K562 (cell line): ENCODE measurements at regions not wholly inside any gene's neighbourhood (a gene's known extent, or its start where the extent isn't known, plus 50 kb on each side); places are given as distances from the start of the nearest gene placed in this dataset.

Experiments used
- ATAC-seq: fragments of 200-7000 bp; cut with Tn5 transposase; 3 replicates; pipeline ENCODE4 v1.9.1; 2020; ENCODE audit warnings: moderate library complexity
- BruUV-seq: library from RNA; stranded (reverse); fragments of 400-500 nt; replicated peaks from 2 replicates; lab custom pipeline; 2021; lab: Mats Ljungman, UMichigan
- CTCF ChIA-PET: fragments of 300-600 bp; formaldehyde crosslinking; extraction: SDS; loops from one replicate; lab custom pipeline; 2021; ENCODE audit warnings: low intra/inter-chr PET ratio; lab: Yijun Ruan, JAX
- POLR2A ChIA-PET: fragments of 300-600, 350-650 bp; sonication (Branson Sonifier 250); formaldehyde crosslinking; extraction: SDS; loops from one replicate; lab custom pipeline; 2021; ENCODE audit warnings: antibody characterized with exemption, inconsistent platforms; lab: Yijun Ruan, JAX
- DNase-seq, 4 experiments: peaks; one replicate each; pipeline versions ENCODE4 v3.0.0 to v3.0.0-alpha.2; 2011 to 2018; ENCODE audit warnings: low spot score in 3 of 4, mixed read lengths in 3 of 4; ENCODE audit errors: extremely low read depth in 1 of 4
- FAIRE-seq: peaks from 2 replicates; lab custom pipeline; 2011; peaks lifted over from hg19 to GRCh38; lab: Jason Lieb, UNC
- H2AFZ ChIP-seq: 2 replicates; pipeline ENCODE4 v1.6.0; 2011; ENCODE audit warnings: low read depth, low read length, control low read depth, inconsistent platforms
- H3K27ac ChIP-seq: fragments of 200-600 bp; 3 replicates; pipeline ENCODE4 v1.8.0; 2011; ENCODE audit warnings: low read depth, mild to moderate bottlenecking, control low read depth, inconsistent platforms, low read length, moderate library complexity, mixed read lengths; ENCODE audit errors: extremely low read depth
- H3K27me3 ChIP-seq, 2 experiments: fragments of 300-600 bp in 1 of 2; 2 replicates in 1 of 2; 3 replicates in 1 of 2; pipeline versions ENCODE4 v1.6.0 to v1.8.0; 2011; ENCODE audit warnings: inconsistent platforms in 2 of 2, low read length in 2 of 2, mild to moderate bottlenecking in 1 of 2, mixed read lengths in 1 of 2, moderate library complexity in 1 of 2; ENCODE audit not compliant: control insufficient read depth in 2 of 2, insufficient read depth in 2 of 2
- H3K36me3 ChIP-seq: fragments of 300-600 bp; 3 replicates; pipeline ENCODE4 v1.8.0; 2011; ENCODE audit warnings: mild to moderate bottlenecking, low read length, inconsistent platforms; ENCODE audit not compliant: control insufficient read depth, insufficient read depth
- H3K4me1 ChIP-seq, 2 experiments: fragments of 200-600 bp in 1 of 2; replicated peaks in 1 of 2; 2 replicates in 1 of 2; 3 replicates in 1 of 2; pipeline versions ENCODE4 v1.5.1 to v1.8.0; 2011; ENCODE audit warnings: inconsistent platforms in 2 of 2, low read length in 2 of 2, mild to moderate bottlenecking in 1 of 2, mixed read lengths in 1 of 2, moderate library complexity in 1 of 2; ENCODE audit not compliant: control insufficient read depth in 2 of 2, insufficient read depth in 2 of 2
- H3K4me2 ChIP-seq: 2 replicates; pipeline ENCODE4 v1.6.1; 2011; ENCODE audit warnings: low read length, control low read depth, inconsistent platforms, mixed read lengths; ENCODE audit not compliant: insufficient read depth
- H3K4me3 ChIP-seq: fragments of 200-600 bp; sonication (generic), shearing (Covaris generic); 2 replicates; pipeline ENCODE4 v1.5.1; 2016; ENCODE audit warnings: control low read depth, inconsistent platforms
- H3K79me2 ChIP-seq: fragments of 200-600 bp; 3 replicates; pipeline ENCODE4 v1.8.0; 2011; ENCODE audit warnings: low read length, inconsistent platforms; ENCODE audit not compliant: control insufficient read depth, insufficient read depth
- H3K9ac ChIP-seq, 2 experiments: 2 replicates each; pipeline versions ENCODE4 v1.6.0 to v1.6.1; 2011; ENCODE audit warnings: low read depth in 2 of 2, low read length in 2 of 2, control low read depth in 1 of 2, inconsistent platforms in 1 of 2, mild to moderate bottlenecking in 1 of 2, mixed read lengths in 1 of 2; ENCODE audit not compliant: insufficient read depth in 1 of 2
- H3K9me1 ChIP-seq: one replicate; pipeline ENCODE4 v1.6.0; 2011; ENCODE audit warnings: inconsistent platforms, mild to moderate bottlenecking, low read length, moderate library complexity; ENCODE audit not compliant: control insufficient read depth, insufficient read depth
- H3K9me3 ChIP-seq: replicated peaks from 2 replicates; pipeline ENCODE4 v1.5.1; 2011; ENCODE audit warnings: low read depth, low read length, inconsistent platforms; ENCODE audit not compliant: control insufficient read depth, insufficient read depth
- H4K20me1 ChIP-seq: replicated peaks from 2 replicates; pipeline ENCODE4 v1.6.1; 2011; ENCODE audit warnings: low read length, inconsistent platforms, mixed read lengths; ENCODE audit not compliant: control insufficient read depth, insufficient read depth
- ETV5 ChIP-seq: sonication (generic); formaldehyde crosslinking; IDR thresholded peaks from 2 replicates; pipeline ENCODE4 v1.4.0; 2020; ENCODE audit warnings: low read depth, mild to moderate bottlenecking, missing genetic modification reagents
- PURB ChIP-seq: sonication (generic); formaldehyde crosslinking; IDR thresholded peaks from 2 replicates; pipeline ENCODE4 v1.9.0; 2021; ENCODE audit warnings: low read depth, mild to moderate bottlenecking, missing genetic modification reagents
- SUPT5H ChIP-seq: fragments of 450-650 bp; IDR thresholded peaks from 2 replicates; pipeline ENCODE4 v1.6.1; 2016
- WGBS: fragments of 100-300 bp; shearing (Covaris generic); methylation state at CpG from one replicate; pipeline ENCODE4 v1.1.6; 2016; ENCODE audit warnings: low coverage, mixed read lengths; ENCODE audit not compliant: insufficient coverage; ENCODE audit errors: missing lambda C conversion rate; 5-methylcytosine and 5-hydroxymethylcytosine counted together
- in situ Hi-C: fragments of 300-500 bp; cut with MboI; formaldehyde crosslinking; loops from 4 replicates; pipeline ENCODE4 v1.15.0; 2018; ENCODE audit warnings: inconsistent platforms, mixed read lengths
- intact Hi-C: fragments of 100-400 bp; cut with micrococcal nuclease; formaldehyde crosslinking; loops from 2 replicates; pipeline ENCODE4 v1.14.2; 2022
- TF ChIP-seq, protein P1 (sequence below), 2 experiments: fragments of 450-650 bp in 1 of 2; sonication (generic) in 1 of 2; formaldehyde crosslinking in 1 of 2; IDR thresholded peaks in 1 of 2; conservative IDR thresholded peaks in 1 of 2; 2 replicates each; pipeline versions ENCODE4 v1.6.1 to v1.8.1; 2016 to 2023; ENCODE audit warnings: mild to moderate bottlenecking in 2 of 2, moderate library complexity in 2 of 2, inconsistent platforms in 1 of 2, missing genetic modification reagents in 1 of 2
- TF ChIP-seq, protein P2 (sequence below), 2 experiments: IDR thresholded peaks; 2 replicates each; pipeline ENCODE4 v1.6.1; 2011; ENCODE audit warnings: borderline replicate concordance in 1 of 2, control low read depth in 1 of 2, low read depth in 1 of 2, low read length in 1 of 2, mild to moderate bottlenecking in 1 of 2, mixed read lengths in 1 of 2, moderate library complexity in 1 of 2; ENCODE audit not compliant: insufficient read depth in 1 of 2, insufficient read length in 1 of 2, poor library complexity in 1 of 2, severe bottlenecking in 1 of 2; ENCODE audit errors: extremely low read depth in 1 of 2
- TF ChIP-seq, protein P3 (sequence below): IDR thresholded peaks from 2 replicates; pipeline ENCODE4 v1.6.1; 2016; ENCODE audit warnings: missing genetic modification characterization, missing compliant biosample characterization

- in situ Hi-C loops = no loop called here
- Histone ChIP-seq H3K79me2 (no peaks in the 10 kb centered on the region), H3K36me3 (no peaks in the 10 kb centered on the region; the same call in 2 of the 3 replicates), H2AFZ (no peak overlapping the region), H3K4me2 (no peak overlapping the region), H3K27ac (no peak overlapping the region), H3K27me3 (peaks cover 7 to 30% of the 10 kb centered on the region in 2 experiments), H3K9ac (no peak overlapping the region), H3K4me1 (no peaks in the 10 kb centered on the region), H4K20me1 (peaks cover 2% of the 10 kb centered on the region; the same call in 1 of the 2 replicates), H3K9me1 (no peaks in the 10 kb centered on the region), H3K9me3 (no peaks in the 10 kb centered on the region), H3K4me3 (no peak overlapping the region)
- 2% methylated on average over 13 of the region's 13 CpGs for WGBS
- intact Hi-C loops = no loop called here
- ChIA-PET CTCF (no interaction called here), POLR2A (no interaction called here)
- no TSS peak for BruUV-seq
- no peak for FAIRE-seq
- TF ChIP-seq, protein P1, sequence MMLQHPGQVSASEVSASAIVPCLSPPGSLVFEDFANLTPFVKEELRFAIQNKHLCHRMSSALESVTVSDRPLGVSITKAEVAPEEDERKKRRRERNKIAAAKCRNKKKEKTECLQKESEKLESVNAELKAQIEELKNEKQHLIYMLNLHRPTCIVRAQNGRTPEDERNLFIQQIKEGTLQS (IDR thresholded peaks at IDR 0.05) = 0 out of 2 replicates have a peak, but pooled peaks have one; percentile 10
- TF ChIP-seq, protein P1 (CRISPR knock-in tag; conservative IDR thresholded peaks at IDR 0.05) = no peak
- TF ChIP-seq ETV5 = no peak
- ATAC-seq = no peak
- no peak for DNase-seq
These were observed 176.2 kb upstream of the RAB4A start for GRCh38 chr1:229094476-229095311.

DNA sequence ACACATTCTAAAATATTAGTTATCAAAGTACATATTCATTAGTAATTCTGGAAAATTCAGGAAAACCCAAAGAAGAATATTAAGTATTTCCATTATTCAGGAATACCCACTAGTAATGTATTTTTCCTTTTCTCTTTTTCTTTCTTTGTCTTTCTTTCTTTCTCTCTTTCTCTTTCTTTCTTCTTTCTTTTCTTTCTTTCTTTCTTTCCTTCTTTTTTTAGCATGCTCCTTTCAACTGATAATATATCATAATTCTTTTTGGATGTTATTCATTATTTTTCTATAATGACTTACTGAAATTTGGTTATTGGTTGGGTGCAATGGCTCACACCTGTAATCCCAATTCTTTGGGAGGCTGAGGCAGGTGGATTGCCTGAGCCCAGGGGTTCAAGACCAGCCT, 175.6 kb upstream of the RAB4A start:
- Histone ChIP-seq H3K79me2 (no peaks in the 10 kb centered on the region), H3K9ac (no peak overlapping the region), H4K20me1 (no peaks in the 10 kb centered on the region; the same call in 1 of the 2 replicates), H3K9me1 (no peaks in the 10 kb centered on the region), H3K4me3 (no peak overlapping the region), H2AFZ (no peak overlapping the region), H3K27ac (no peak overlapping the region), H3K36me3 (no peaks in the 10 kb centered on the region; the same call in 2 of the 3 replicates), H3K9me3 (no peaks in the 10 kb centered on the region), H3K4me1 (no peaks in the 10 kb centered on the region), H3K4me2 (no peak overlapping the region), H3K27me3 (peaks cover 9 to 26% of the 10 kb centered on the region in 2 experiments)
- FAIRE-seq (no peak), ATAC-seq (no peak), DNase-seq (no peak)
- POLR2A ChIA-PET = no interaction called here
- TF ChIP-seq, protein P2, sequence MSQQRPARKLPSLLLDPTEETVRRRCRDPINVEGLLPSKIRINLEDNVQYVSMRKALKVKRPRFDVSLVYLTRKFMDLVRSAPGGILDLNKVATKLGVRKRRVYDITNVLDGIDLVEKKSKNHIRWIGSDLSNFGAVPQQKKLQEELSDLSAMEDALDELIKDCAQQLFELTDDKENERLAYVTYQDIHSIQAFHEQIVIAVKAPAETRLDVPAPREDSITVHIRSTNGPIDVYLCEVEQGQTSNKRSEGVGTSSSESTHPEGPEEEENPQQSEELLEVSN (IDR thresholded peaks at IDR 0.05; ENCODE audit: borderline replicate concordance in 1 of 2, extremely low read depth in 1 of 2, insufficient read depth in 1 of 2, insufficient read length in 1 of 2, low read depth in 1 of 2, low read length in 1 of 2, poor library complexity in 1 of 2, severe bottlenecking in 1 of 2) = no peak
- TF ChIP-seq, protein P3, sequence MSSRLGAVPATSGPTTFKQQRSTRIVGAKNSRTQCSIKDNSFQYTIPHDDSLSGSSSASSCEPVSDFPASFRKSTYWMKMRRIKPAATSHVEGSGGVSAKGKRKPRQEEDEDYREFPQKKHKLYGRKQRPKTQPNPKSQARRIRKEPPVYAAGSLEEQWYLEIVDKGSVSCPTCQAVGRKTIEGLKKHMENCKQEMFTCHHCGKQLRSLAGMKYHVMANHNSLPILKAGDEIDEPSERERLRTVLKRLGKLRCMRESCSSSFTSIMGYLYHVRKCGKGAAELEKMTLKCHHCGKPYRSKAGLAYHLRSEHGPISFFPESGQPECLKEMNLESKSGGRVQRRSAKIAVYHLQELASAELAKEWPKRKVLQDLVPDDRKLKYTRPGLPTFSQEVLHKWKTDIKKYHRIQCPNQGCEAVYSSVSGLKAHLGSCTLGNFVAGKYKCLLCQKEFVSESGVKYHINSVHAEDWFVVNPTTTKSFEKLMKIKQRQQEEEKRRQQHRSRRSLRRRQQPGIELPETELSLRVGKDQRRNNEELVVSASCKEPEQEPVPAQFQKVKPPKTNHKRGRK (tag) = peak; percentile 60; the same call in 1 of the 2 replicates
- TF ChIP-seq SUPT5H (no peak), PURB (CRISPR knock-in tag) (no peak)
- CTCF ChIA-PET = no interaction called here
- no TSS peak for BruUV-seq
- intact Hi-C loops (no loop called here), in situ Hi-C loops (no loop called here)
